HCT116 (cell line): ENCODE measurements at regions not wholly inside any gene's neighbourhood (a gene's known extent, or its start where the extent isn't known, plus 50 kb on each side); places are given as distances from the start of the nearest gene placed in this dataset.
"Not testable (repeated sequence)": the region's sequence is repeated elsewhere in the genome, so short reads cannot be mapped to it uniquely, and the experiment has no call there.

Experiments used
- ATAC-seq: fragments of 200-7000 bp; cut with Tn5 transposase; 2 replicates; pipeline ENCODE4 v1.9.1; 2020; ENCODE audit warnings: mild to moderate bottlenecking, moderate library complexity
- BruUV-seq: library from RNA; stranded (reverse); fragments of 400-500 nt; replicated peaks from 2 replicates; lab custom pipeline; 2021; lab: Mats Ljungman, UMichigan
- CTCF ChIA-PET: fragments of 300-600 bp; sonication (Branson Sonifier 250); formaldehyde crosslinking; loops from one replicate; lab custom pipeline; 2021; ENCODE audit warnings: antibody characterized with exemption; lab: Charles Lee
- POLR2A ChIA-PET: fragments of 300-600, 350-600 bp; sonication (Branson Sonifier 250); formaldehyde crosslinking; loops from one replicate; lab custom pipeline; 2021; ENCODE audit warnings: antibody characterized with exemption; lab: Charles Lee
- RAD21 ChIA-PET, 2 experiments: fragments of 300-600 bp; sonication (Branson Sonifier 250); formaldehyde crosslinking; loops; one replicate each; lab custom pipeline; 2023; ENCODE audit warnings: low total read pairs in 2 of 2; ENCODE audit not compliant: uncharacterized antibody in 2 of 2, unreplicated experiment in 2 of 2, low non-redundant PET in 1 of 2; lab: Charles Lee
- DNase-seq: peaks from one replicate; pipeline ENCODE4 v3.0.0-alpha.2; 2010; ENCODE audit warnings: low read depth, low spot score
- H2AFZ ChIP-seq: fragments of 200-600 bp; shearing (Covaris generic), sonication (generic); 2 replicates; pipeline ENCODE4 v1.6.1; 2017; ENCODE audit warnings: low read depth, mixed run types, mixed read lengths, antibody characterized with exemption, low read length; ENCODE audit not compliant: poor library complexity, severe bottlenecking
- H3K27ac ChIP-seq: 2 replicates; pipeline ENCODE4 v1.5.1; 2012; ENCODE audit warnings: low read depth, low read length
- H3K27me3 ChIP-seq: fragments of 200-600 bp; sonication (generic); 2 replicates; pipeline ENCODE4 v1.6.1; 2016; ENCODE audit warnings: mixed run types, low read length, mixed read lengths; ENCODE audit not compliant: insufficient read depth
- H3K36me3 ChIP-seq, 2 experiments: fragments of 200-500 bp in 1 of 2; fragments of 200-600 bp in 1 of 2; sonication (Bioruptor generic) in 1 of 2; sonication (generic) in 1 of 2; 2 replicates each; pipeline versions ENCODE4 v1.5.1 to v1.6.1; 2014 to 2016; ENCODE audit warnings: low read length in 2 of 2, inconsistent platforms in 1 of 2, mixed read lengths in 1 of 2, mixed run types in 1 of 2; ENCODE audit not compliant: insufficient read depth in 2 of 2, control insufficient read depth in 1 of 2
- H3K4me1 ChIP-seq, 2 experiments: fragments of 200-600 bp in 1 of 2; sonication (generic) in 1 of 2; 2 replicates each; pipeline versions ENCODE4 v1.5.1 to v1.6.1; 2012 to 2017; ENCODE audit warnings: low read length in 2 of 2, inconsistent platforms in 1 of 2, mild to moderate bottlenecking in 1 of 2, mixed read lengths in 1 of 2, mixed run types in 1 of 2, moderate library complexity in 1 of 2; ENCODE audit not compliant: insufficient read depth in 2 of 2, control insufficient read depth in 1 of 2
- H3K4me2 ChIP-seq: fragments of 200-600 bp; sonication (generic); 2 replicates; pipeline ENCODE4 v1.6.1; 2017; ENCODE audit warnings: mixed run types, low read length, mixed read lengths
- H3K4me3 ChIP-seq, 2 experiments: fragments of 200-600 bp in 1 of 2; sonication (generic) in 1 of 2; replicated peaks in 1 of 2; 2 replicates each; pipeline ENCODE4 v1.5.1; 2011 to 2016; ENCODE audit warnings: low read length in 2 of 2, control low read depth in 1 of 2, low read depth in 1 of 2, mild to moderate bottlenecking in 1 of 2, mixed read lengths in 1 of 2, mixed run types in 1 of 2
- H3K79me2 ChIP-seq: fragments of 200-600 bp; sonication (generic); 2 replicates; pipeline ENCODE4 v1.6.1; 2017; ENCODE audit warnings: mild to moderate bottlenecking, mixed run types, low read length, moderate library complexity, mixed read lengths; ENCODE audit not compliant: insufficient read depth
- H3K9ac ChIP-seq: fragments of 200-600 bp; sonication (generic); 2 replicates; pipeline ENCODE4 v1.6.1; 2016; ENCODE audit warnings: low read length, mixed read lengths
- H3K9me2 ChIP-seq: fragments of 200-600 bp; sonication (generic), shearing (Covaris generic); 2 replicates; pipeline ENCODE4 v1.6.1; 2017; ENCODE audit warnings: mixed run types, mild to moderate bottlenecking, moderate library complexity; ENCODE audit not compliant: insufficient read depth
- H3K9me3 ChIP-seq, 2 experiments: fragments of 200-500 bp in 1 of 2; fragments of 200-600 bp in 1 of 2; sonication (Bioruptor generic) in 1 of 2; sonication (generic) in 1 of 2; 2 replicates each; pipeline ENCODE4 v1.6.1; 2014 to 2017; ENCODE audit warnings: low read length in 2 of 2, mixed read lengths in 2 of 2, inconsistent platforms in 1 of 2, low read depth in 1 of 2, mild to moderate bottlenecking in 1 of 2, mixed run types in 1 of 2, moderate library complexity in 1 of 2; ENCODE audit not compliant: control insufficient read depth in 1 of 2, insufficient read depth in 1 of 2
- H4K20me1 ChIP-seq: fragments of 200-600 bp; sonication (generic), shearing (Covaris generic); 2 replicates; pipeline ENCODE4 v1.6.1; 2017; ENCODE audit warnings: mixed run types, mild to moderate bottlenecking, moderate library complexity; ENCODE audit not compliant: insufficient read depth
- ATF3 ChIP-seq: IDR thresholded peaks from 2 replicates; pipeline ENCODE4 v1.6.1; 2012
- CTCF ChIP-seq, 3 experiments: fragments of 200-600 bp in 1 of 3; sonication (generic) in 1 of 3; IDR thresholded peaks in 2 of 3; conservative IDR thresholded peaks in 1 of 3; 2 replicates each; pipeline ENCODE4 v1.5.1; 2012 to 2017; ENCODE audit warnings: low read depth in 2 of 3, low read length in 2 of 3, antibody characterized with exemption in 1 of 3, borderline replicate concordance in 1 of 3, control low read depth in 1 of 3, mild to moderate bottlenecking in 1 of 3, mixed read lengths in 1 of 3, mixed run types in 1 of 3, moderate library complexity in 1 of 3; ENCODE audit not compliant: insufficient read depth in 1 of 3
- EZH2 ChIP-seq: fragments of 200-600 bp; sonication (generic); IDR thresholded peaks from 2 replicates; pipeline ENCODE4 v1.6.1; 2017; ENCODE audit warnings: antibody characterized with exemption, mixed run types
- EZH2phosphoT487 ChIP-seq: fragments of 200-600 bp; IDR thresholded peaks from 2 replicates; pipeline ENCODE4 v1.6.1; 2018; ENCODE audit warnings: antibody characterized with exemption, borderline replicate concordance
- POLR2A ChIP-seq: IDR thresholded peaks from 2 replicates; pipeline ENCODE4 v1.7.0; 2011; ENCODE audit warnings: borderline replicate concordance; ENCODE audit not compliant: insufficient read depth, insufficient read length; ENCODE audit errors: extremely low read depth
- RAD21 ChIP-seq: IDR thresholded peaks from 2 replicates; pipeline ENCODE4 v1.6.1; 2012; ENCODE audit warnings: low read depth, mild to moderate bottlenecking
- SIN3A ChIP-seq: IDR thresholded peaks from 2 replicates; pipeline ENCODE4 v1.6.1; 2012; ENCODE audit warnings: low read depth
- SP1 ChIP-seq: IDR thresholded peaks from 2 replicates; pipeline ENCODE4 v1.6.1; 2012; ENCODE audit warnings: low read depth
- SRF ChIP-seq: IDR thresholded peaks from 2 replicates; pipeline ENCODE4 v1.6.1; 2012; ENCODE audit warnings: low read depth
- ZBTB33 ChIP-seq: IDR thresholded peaks from 2 replicates; pipeline ENCODE4 v1.6.1; 2011; ENCODE audit warnings: mild to moderate bottlenecking, low read length, moderate library complexity; ENCODE audit not compliant: insufficient replicate concordance; ENCODE audit errors: extremely low read depth
- ZNF274 ChIP-seq: fragments of 200-500 bp; sonication (Bioruptor generic); IDR thresholded peaks from 2 replicates; pipeline ENCODE4 v1.6.1; 2014; ENCODE audit warnings: mild to moderate bottlenecking, low read depth, low read length, inconsistent platforms
- intact Hi-C: fragments of 100-400 bp; cut with micrococcal nuclease; formaldehyde crosslinking; loops from 2 replicates; pipeline ENCODE4 v1.10.0; 2022

GRCh38 chr5:72636565-72636964 is 129.4 kb upstream of the ZNF366 start:
- H3K27me3 ChIP-seq, H3K27ac ChIP-seq, H3K9me3 ChIP-seq, H2AFZ ChIP-seq, BruUV-seq, DNase-seq, intact Hi-C loops, H3K36me3 ChIP-seq, H3K4me3 ChIP-seq, H4K20me1 ChIP-seq, POLR2A ChIA-PET, H3K9me2 ChIP-seq, ATAC-seq, H3K9ac ChIP-seq, H3K4me2 ChIP-seq, H3K4me1 ChIP-seq, CTCF ChIA-PET, H3K79me2 ChIP-seq: not testable (repeated sequence)
- RAD21 ChIA-PET = interaction anchor here in 1 of 2 experiments (0.7 kb wide), 1 partner anchor 178 kb away, joined by 5 read pairs; no protein-coding TSS in a partner anchor

- Histone ChIP-seq H4K20me1 (no peaks in the 10 kb centered on the region), H3K9ac (no peak overlapping the region), H3K27me3 (no peaks in the 10 kb centered on the region), H3K79me2 (no peaks in the 10 kb centered on the region), H3K9me2 (no peaks in the 10 kb centered on the region), H3K36me3 (no peaks in the 10 kb centered on the region), H3K27ac (no peak overlapping the region), H3K9me3 (no peaks in the 10 kb centered on the region), H3K4me2 (no peak overlapping the region), H3K4me1 (no peaks in the 10 kb centered on the region), H3K4me3 (no peak overlapping the region), H2AFZ (no peak overlapping the region)
- CTCF ChIA-PET = no interaction called here
- DNase-seq = no peak
- no TSS peak for BruUV-seq
- RAD21 ChIA-PET = no interaction called here
- intact Hi-C loops = no loop called here
- no peak for ATAC-seq
- TF ChIP-seq ZBTB33 (no peak), EZH2 (no peak), SP1 (no peak), CTCF (IDR thresholded peaks at IDR 0.05 in 2 of 3, conservative IDR thresholded peaks at IDR 0.05 in 1 of 3; ENCODE audit: borderline replicate concordance in 1 of 3, insufficient read depth in 1 of 3, low read depth in 2 of 3, low read length in 2 of 3) (no peak), POLR2A (no peak), RAD21 (no peak), ZNF274 (no peak), ATF3 (no peak), EZH2phosphoT487 (no peak), SRF (no peak), SIN3A (no peak)
- POLR2A ChIA-PET = no interaction called here
These were observed 127.2 kb upstream of the ZNF366 start for GRCh38 chr5:72634444-72634843.
